Mesothelial cell of epicardium (in vitro differentiated cells): ENCODE measurements at regions not wholly inside any gene's neighbourhood (a gene's known extent, or its start where the extent isn't known, plus 50 kb on each side); places are given as distances from the start of the nearest gene placed in this dataset.

Experiments used
- DNase-seq, 2 experiments: peaks; one replicate each; pipeline ENCODE4 v3.0.0; 2021; ENCODE audit warnings: low spot score in 2 of 2; ENCODE audit not compliant: unreplicated experiment in 2 of 2
- H3K27ac Mint-ChIP-seq: 2 replicates; pipeline ENCODE4 v1.8.0; 2021; ENCODE audit warnings: mixed read lengths
- H3K27me3 Mint-ChIP-seq: 2 replicates; pipeline ENCODE4 v1.8.0; 2021; ENCODE audit warnings: low read depth, mixed read lengths
- H3K36me3 Mint-ChIP-seq: 2 replicates; pipeline ENCODE4 v1.8.0; 2021; ENCODE audit warnings: mixed read lengths
- H3K4me1 Mint-ChIP-seq: 2 replicates; pipeline ENCODE4 v1.8.0; 2021; ENCODE audit warnings: mixed read lengths
- H3K4me3 Mint-ChIP-seq: 2 replicates; pipeline ENCODE4 v1.8.0; 2021; ENCODE audit warnings: mild to moderate bottlenecking, moderate library complexity, mixed read lengths
- H3K9me3 Mint-ChIP-seq: 2 replicates; pipeline ENCODE4 v1.8.0; 2021; ENCODE audit warnings: mixed read lengths
- TF ChIP-seq, protein P1 (sequence below): fragments of 200-600 bp; sonication (generic); IDR thresholded peaks from one replicate; pipeline ENCODE4 v1.5.0; 2021; ENCODE audit warnings: antibody characterized with exemption; ENCODE audit not compliant: unreplicated experiment

- peak in 1 of 2 experiments; percentile 19 for DNase-seq
- Mint-ChIP-seq H3K27ac (no peak overlapping the region), H3K4me3 (no peak overlapping the region), H3K9me3 (no peaks in the 10 kb centered on the region), H3K4me1 (peaks cover 42% of the 10 kb centered on the region), H3K27me3 (no peaks in the 10 kb centered on the region), H3K36me3 (no peaks in the 10 kb centered on the region)
- TF ChIP-seq, protein P1, sequence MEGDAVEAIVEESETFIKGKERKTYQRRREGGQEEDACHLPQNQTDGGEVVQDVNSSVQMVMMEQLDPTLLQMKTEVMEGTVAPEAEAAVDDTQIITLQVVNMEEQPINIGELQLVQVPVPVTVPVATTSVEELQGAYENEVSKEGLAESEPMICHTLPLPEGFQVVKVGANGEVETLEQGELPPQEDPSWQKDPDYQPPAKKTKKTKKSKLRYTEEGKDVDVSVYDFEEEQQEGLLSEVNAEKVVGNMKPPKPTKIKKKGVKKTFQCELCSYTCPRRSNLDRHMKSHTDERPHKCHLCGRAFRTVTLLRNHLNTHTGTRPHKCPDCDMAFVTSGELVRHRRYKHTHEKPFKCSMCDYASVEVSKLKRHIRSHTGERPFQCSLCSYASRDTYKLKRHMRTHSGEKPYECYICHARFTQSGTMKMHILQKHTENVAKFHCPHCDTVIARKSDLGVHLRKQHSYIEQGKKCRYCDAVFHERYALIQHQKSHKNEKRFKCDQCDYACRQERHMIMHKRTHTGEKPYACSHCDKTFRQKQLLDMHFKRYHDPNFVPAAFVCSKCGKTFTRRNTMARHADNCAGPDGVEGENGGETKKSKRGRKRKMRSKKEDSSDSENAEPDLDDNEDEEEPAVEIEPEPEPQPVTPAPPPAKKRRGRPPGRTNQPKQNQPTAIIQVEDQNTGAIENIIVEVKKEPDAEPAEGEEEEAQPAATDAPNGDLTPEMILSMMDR, result no peak
These were observed 129.9 kb downstream of the DDX1 start for GRCh38 chr2:15721411-15722067.

DNA sequence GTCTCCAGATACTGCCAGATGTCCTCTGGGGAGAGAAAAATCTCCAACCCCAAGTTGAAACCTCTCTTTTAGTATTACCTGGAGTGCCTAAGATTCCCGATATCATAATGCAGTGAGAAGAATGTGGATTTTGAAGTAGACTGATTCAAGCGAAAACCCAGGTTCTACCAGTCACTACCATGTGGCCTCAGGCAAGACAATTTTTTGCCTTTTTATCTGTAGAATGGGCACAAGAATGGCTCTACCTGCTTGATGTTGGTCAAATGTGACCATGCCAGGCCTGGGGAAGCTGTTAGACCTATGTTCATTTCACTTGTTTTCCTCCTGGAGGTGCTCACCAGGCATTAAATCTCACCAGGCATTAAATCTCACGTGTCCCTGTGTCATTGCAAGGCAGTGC, 131.3 kb downstream of the DDX1 start:
- TF ChIP-seq, protein P1, result no peak

GRCh38 chr2:15724235-15724634, 132.6 kb downstream of the DDX1 start:
- peak overlapping the region; percentile 19 for H3K27ac Mint-ChIP-seq
- TF ChIP-seq, protein P1, result no peak
- H3K4me1 Mint-ChIP-seq, result peaks cover 30% of the 10 kb centered on the region
- peak in 1 of 2 experiments; percentile 5 for DNase-seq
- H3K36me3 Mint-ChIP-seq, result no peaks in the 10 kb centered on the region
- no peaks in the 10 kb centered on the region for H3K9me3 Mint-ChIP-seq
- H3K4me3 Mint-ChIP-seq, result no peak overlapping the region
- no peaks in the 10 kb centered on the region for H3K27me3 Mint-ChIP-seq

More for the DNA sequence above, 131.3 kb downstream of the DDX1 start:
- H3K27ac Mint-ChIP-seq, result no peak overlapping the region
- H3K36me3 Mint-ChIP-seq, result no peaks in the 10 kb centered on the region
- H3K27me3 Mint-ChIP-seq, result no peaks in the 10 kb centered on the region
- H3K4me1 Mint-ChIP-seq, result peaks cover 36% of the 10 kb centered on the region
- H3K9me3 Mint-ChIP-seq, result no peaks in the 10 kb centered on the region
- DNase-seq, result no peak
- no peak overlapping the region for H3K4me3 Mint-ChIP-seq

- DNase-seq, result no peak
- Mint-ChIP-seq H3K27ac (peak overlapping the region; percentile 54), H3K27me3 (no peaks in the 10 kb centered on the region), H3K4me3 (no peak overlapping the region), H3K9me3 (no peaks in the 10 kb centered on the region), H3K36me3 (no peaks in the 10 kb centered on the region), H3K4me1 (peaks cover 36% of the 10 kb centered on the region)
- TF ChIP-seq, protein P1, result no peak
These were observed 133.6 kb downstream of the DDX1 start for GRCh38 chr2:15725101-15725781.

- TF ChIP-seq, protein P1, result no peak
- H3K9me3 Mint-ChIP-seq, result no peaks in the 10 kb centered on the region
- H3K27me3 Mint-ChIP-seq, result no peaks in the 10 kb centered on the region
- no peak overlapping the region for H3K4me3 Mint-ChIP-seq
- no peak overlapping the region for H3K27ac Mint-ChIP-seq
- no peaks in the 10 kb centered on the region for H3K36me3 Mint-ChIP-seq
- H3K4me1 Mint-ChIP-seq, result peaks cover 41% of the 10 kb centered on the region
- DNase-seq, result no peak
These were observed 134.1 kb downstream of the DDX1 start for GRCh38 chr2:15725782-15726112.
